ENCODE measurements at regions not wholly inside any gene's neighbourhood (a gene's known extent, or its start where the extent isn't known, plus 50 kb on each side); places are given as distances from the start of the nearest gene placed in this dataset.
"Not testable (repeated sequence)": the region's sequence is repeated elsewhere in the genome, so short reads cannot be mapped to it uniquely, and the experiment has no call there.

- DNase-seq (ENCODE audit: low read depth, low spot score): peak; percentile 6
These were observed 78.1 kb upstream of the DHRSX start for GRCh38 chrX:2578864-2579263.

GRCh38 chrX:2577844-2578466 is 77.2 kb upstream of the DHRSX start:
- no peak for DNase-seq (ENCODE audit: low read depth, low spot score)
- no peak overlapping the region for H3K4me3 ChIP-seq (ENCODE audit: low read length)

More at GRCh38 chrX:2578864-2579263, 78.1 kb upstream of the DHRSX start:
- H3K4me3 ChIP-seq (ENCODE audit: low read length): no peak overlapping the region

GRCh38 chrX:2576793-2577192 is 76.0 kb upstream of the DHRSX start:
- H3K4me3 ChIP-seq (ENCODE audit: low read length): no peak overlapping the region
- no peak for DNase-seq (ENCODE audit: low read depth, low spot score)

- no peak overlapping the region for H3K4me3 ChIP-seq (ENCODE audit: low read length)
- no peak for DNase-seq (ENCODE audit: low read depth, low spot score)
These were observed 73.5 kb upstream of the DHRSX start for GRCh38 chrX:2574271-2574670.

- DNase-seq (ENCODE audit: low read depth, low spot score): no peak
- no peak overlapping the region for H3K4me3 ChIP-seq (ENCODE audit: low read length)
These were observed 72.0 kb upstream of the DHRSX start for GRCh38 chrX:2572740-2573139.

- DNase-seq (ENCODE audit: low read depth, low spot score): no peak
- no peak overlapping the region for H3K4me3 ChIP-seq (ENCODE audit: low read length)
These were observed 67.3 kb upstream of the DHRSX start for GRCh38 chrX:2568125-2568524.

DNA sequence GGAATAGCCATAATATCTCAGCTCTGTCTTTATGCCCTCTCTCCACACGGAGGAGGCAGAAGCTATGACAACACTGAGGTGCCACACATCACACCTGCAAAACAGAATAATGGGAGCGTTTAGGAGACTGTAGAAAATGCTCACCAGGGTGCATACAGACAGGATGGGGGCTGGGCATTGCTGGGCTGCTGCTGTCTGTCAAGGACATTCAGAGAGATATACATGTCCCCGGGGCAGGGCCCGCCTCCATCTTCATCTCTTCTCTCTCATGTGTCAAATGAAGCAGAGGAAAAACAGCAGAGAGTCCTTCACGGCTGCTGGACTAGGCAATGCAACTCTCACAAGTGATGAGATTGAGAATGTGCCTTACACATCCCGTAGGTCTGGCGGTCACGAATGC is 65.3 kb upstream of the DHRSX start:
- no peak for DNase-seq (ENCODE audit: low read depth, low spot score)
- H3K4me3 ChIP-seq (ENCODE audit: low read length): no peak overlapping the region

GRCh38 chrX:2561456-2561855 is 60.7 kb upstream of the DHRSX start:
- no peak for DNase-seq (ENCODE audit: low read depth, low spot score)
- no peak overlapping the region for H3K4me3 ChIP-seq (ENCODE audit: low read length)

DNA sequence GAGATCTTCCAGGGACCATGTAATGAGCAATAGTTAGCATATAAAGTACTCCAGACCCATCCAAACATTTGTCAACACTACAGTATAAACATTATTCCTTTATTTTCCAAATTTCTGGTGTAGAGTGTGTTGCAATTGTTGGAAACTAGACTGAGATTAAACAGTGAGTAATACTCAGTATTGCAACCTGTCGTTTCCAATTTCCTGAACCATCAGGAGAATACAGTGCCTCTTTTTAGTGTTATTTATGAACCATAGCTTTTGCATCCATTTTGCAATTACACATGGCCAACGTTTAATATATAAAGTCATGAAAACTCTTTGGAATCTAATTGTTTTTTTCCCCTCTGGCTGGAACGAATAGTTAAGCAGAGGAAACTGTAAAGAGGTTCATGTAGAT is 58.3 kb upstream of the DHRSX start:
- no peak for DNase-seq (ENCODE audit: low read depth, low spot score)
- no peak overlapping the region for H3K4me3 ChIP-seq (ENCODE audit: low read length)

DNA sequence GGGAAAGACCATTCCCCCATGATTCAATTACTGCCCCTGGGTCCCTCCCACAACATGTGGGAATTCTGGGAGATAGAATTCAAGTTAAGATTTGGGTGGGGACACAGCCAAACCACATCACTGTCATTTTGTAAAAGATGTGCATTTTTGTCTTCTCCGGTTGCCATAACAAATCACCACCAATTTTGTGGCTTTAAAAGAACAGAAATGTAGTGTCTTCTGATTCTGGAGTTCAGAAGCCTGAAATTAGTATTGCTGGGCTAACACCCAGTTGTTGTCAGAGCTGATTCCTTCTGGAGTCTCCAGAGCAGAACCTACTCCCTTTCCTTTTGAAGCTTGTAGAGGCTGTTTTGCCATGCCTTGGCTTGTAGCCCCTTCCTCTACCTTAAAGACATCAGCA is 54.1 kb upstream of the DHRSX start:
- no peak overlapping the region for H3K4me3 ChIP-seq (ENCODE audit: low read length)
- no peak for DNase-seq (ENCODE audit: low read depth, low spot score)

GRCh38 chrX:2554066-2554465 is 53.3 kb upstream of the DHRSX start:
- not testable (repeated sequence) for DNase-seq (ENCODE audit: low read depth, low spot score); H3K4me3 ChIP-seq (ENCODE audit: low read length)

GRCh38 chrX:2552621-2553201 is 51.9 kb upstream of the DHRSX start:
- H3K4me3 ChIP-seq (ENCODE audit: low read length): no peak overlapping the region
- no peak for DNase-seq (ENCODE audit: low read depth, low spot score)

- no peak for DNase-seq (ENCODE audit: low read depth, low spot score)
- H3K4me3 ChIP-seq (ENCODE audit: low read length): no peak overlapping the region
These were observed 49.7 kb upstream of the DHRSX start for GRCh38 chrX:2550328-2551020.
